ENCODE measurements at regions not wholly inside any gene's neighbourhood (a gene's known extent, or its start where the extent isn't known, plus 50 kb on each side); places are given as distances from the start of the nearest gene placed in this dataset.

DNA sequence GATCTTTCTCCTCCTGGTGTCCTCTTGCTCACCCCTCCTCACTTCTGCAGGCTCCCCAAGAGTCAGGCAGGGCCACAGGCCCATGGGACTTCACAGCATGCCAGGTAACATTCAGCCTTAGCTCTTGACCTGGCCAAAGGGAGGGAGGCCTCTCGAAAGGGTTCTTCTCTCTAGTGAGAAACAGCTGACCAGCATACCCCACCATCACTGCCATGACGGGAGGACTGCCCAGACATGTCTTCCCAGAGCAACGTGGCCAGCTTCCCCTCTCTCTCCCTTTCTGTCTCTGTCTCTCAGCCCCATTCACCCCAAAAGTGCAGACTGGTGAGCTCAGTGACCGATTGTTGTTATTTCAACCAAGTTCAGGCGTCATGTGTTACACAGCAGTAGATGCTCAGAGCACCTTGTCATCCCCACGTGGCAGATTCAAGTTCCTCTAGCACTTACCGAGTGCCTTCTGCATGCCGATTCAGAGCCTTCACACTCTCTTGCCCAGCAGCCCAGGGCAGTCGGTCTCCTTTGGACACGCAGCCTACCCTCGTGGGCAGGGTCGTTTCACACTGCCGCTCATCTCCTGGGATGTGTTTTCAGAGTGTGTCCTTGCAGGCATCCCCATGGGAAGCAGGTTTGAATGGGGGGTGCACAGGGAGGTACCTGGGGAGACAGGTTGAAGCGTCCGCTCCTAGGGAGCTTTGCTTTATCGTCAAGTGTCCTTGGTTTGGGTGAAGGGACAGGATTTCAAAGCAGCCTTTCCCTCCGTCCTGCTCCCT lies 259.9 kb downstream of the NDUFA10 start:
- H3K4me1 ChIP-seq (ENCODE audit: control insufficient read depth, insufficient read depth, low read length), result no peaks in the 10 kb centered on the region
- H3K4me3 ChIP-seq (ENCODE audit: low read depth, low read length), result no peak overlapping the region
- TF ChIP-seq ZFP37 (tag by site-specific recombination; IDR thresholded peaks at IDR 0.05), result no peak
- TF ChIP-seq ZNF626 (tag by site-specific recombination; IDR thresholded peaks at IDR 0.05), result no peak
- no peak for TF ChIP-seq MYNN (tag by site-specific recombination; IDR thresholded peaks at IDR 0.05; ENCODE audit: borderline replicate concordance)
- TF ChIP-seq ZNF19 (tag by site-specific recombination; IDR thresholded peaks at IDR 0.05; ENCODE audit: low read depth), result no peak
- no peak for TF ChIP-seq ZNF473 (tag by site-specific recombination; IDR thresholded peaks at IDR 0.05)
- no peak for TF ChIP-seq ZNF558 (tag by site-specific recombination; IDR thresholded peaks at IDR 0.05)
- TF ChIP-seq YY1 (tag by site-specific recombination; IDR thresholded peaks at IDR 0.05), result no peak
- no peak for TF ChIP-seq ZNF311 (tag by site-specific recombination; IDR thresholded peaks at IDR 0.05; ENCODE audit: borderline replicate concordance)
- TF ChIP-seq, protein P1, sequence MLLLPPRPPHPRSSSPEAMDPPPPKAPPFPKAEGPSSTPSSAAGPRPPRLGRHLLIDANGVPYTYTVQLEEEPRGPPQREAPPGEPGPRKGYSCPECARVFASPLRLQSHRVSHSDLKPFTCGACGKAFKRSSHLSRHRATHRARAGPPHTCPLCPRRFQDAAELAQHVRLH (tag by site-specific recombination; IDR thresholded peaks at IDR 0.05), result no peak
- TF ChIP-seq ZNF121 (tag by site-specific recombination; IDR thresholded peaks at IDR 0.05), result no peak
- no peak for TF ChIP-seq ZFP69B (tag by site-specific recombination; IDR thresholded peaks at IDR 0.05)
- TF ChIP-seq WT1 (tag by site-specific recombination; IDR thresholded peaks at IDR 0.05), result no peak
- no peak for TF ChIP-seq ZNF426 (tag by site-specific recombination; IDR thresholded peaks at IDR 0.05)
- TF ChIP-seq ZNF530 (tag by site-specific recombination; IDR thresholded peaks at IDR 0.05; ENCODE audit: low read depth), result no peak
- TF ChIP-seq, protein P2, sequence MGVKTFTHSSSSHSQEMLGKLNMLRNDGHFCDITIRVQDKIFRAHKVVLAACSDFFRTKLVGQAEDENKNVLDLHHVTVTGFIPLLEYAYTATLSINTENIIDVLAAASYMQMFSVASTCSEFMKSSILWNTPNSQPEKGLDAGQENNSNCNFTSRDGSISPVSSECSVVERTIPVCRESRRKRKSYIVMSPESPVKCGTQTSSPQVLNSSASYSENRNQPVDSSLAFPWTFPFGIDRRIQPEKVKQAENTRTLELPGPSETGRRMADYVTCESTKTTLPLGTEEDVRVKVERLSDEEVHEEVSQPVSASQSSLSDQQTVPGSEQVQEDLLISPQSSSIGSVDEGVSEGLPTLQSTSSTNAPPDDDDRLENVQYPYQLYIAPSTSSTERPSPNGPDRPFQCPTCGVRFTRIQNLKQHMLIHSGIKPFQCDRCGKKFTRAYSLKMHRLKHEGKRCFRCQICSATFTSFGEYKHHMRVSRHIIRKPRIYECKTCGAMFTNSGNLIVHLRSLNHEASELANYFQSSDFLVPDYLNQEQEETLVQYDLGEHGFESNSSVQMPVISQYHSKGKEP (tag by site-specific recombination; IDR thresholded peaks at IDR 0.05), result no peak
- TF ChIP-seq, protein P3, sequence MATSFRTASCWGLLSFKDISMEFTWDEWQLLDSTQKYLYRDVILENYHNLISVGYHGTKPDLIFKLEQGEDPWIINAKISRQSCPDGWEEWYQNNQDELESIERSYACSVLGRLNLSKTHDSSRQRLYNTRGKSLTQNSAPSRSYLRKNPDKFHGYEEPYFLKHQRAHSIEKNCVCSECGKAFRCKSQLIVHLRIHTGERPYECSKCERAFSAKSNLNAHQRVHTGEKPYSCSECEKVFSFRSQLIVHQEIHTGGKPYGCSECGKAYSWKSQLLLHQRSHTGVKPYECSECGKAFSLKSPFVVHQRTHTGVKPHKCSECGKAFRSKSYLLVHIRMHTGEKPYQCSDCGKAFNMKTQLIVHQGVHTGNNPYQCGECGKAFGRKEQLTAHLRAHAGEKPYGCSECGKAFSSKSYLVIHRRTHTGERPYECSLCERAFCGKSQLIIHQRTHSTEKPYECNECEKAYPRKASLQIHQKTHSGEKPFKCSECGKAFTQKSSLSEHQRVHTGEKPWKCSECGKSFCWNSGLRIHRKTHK (tag by site-specific recombination; IDR thresholded peaks at IDR 0.05), result no peak
- TF ChIP-seq ZBTB7A (tag by site-specific recombination; IDR thresholded peaks at IDR 0.05; ENCODE audit: low read depth), result no peak
- no peak for TF ChIP-seq TRIM28 (IDR thresholded peaks at IDR 0.05; ENCODE audit: borderline replicate concordance, low read length)
- no peak for TF ChIP-seq ZNF292 (tag by site-specific recombination; IDR thresholded peaks at IDR 0.05; ENCODE audit: borderline replicate concordance, low read depth)
- no peak for TF ChIP-seq ZNF843 (tag by site-specific recombination; IDR thresholded peaks at IDR 0.05)
- CTCF ChIA-PET, result no interaction called here
- POLR2A ChIA-PET, result no interaction called here
- no peaks in the 10 kb centered on the region for H3K36me3 ChIP-seq (ENCODE audit: control insufficient read depth in 2 of 2, insufficient read depth in 1 of 2, low read length in 2 of 2)
- no peak overlapping the region for H3K27ac ChIP-seq (ENCODE audit: extremely low read depth, low read depth, low read length)
- no peaks in the 10 kb centered on the region for H3K9me3 ChIP-seq (ENCODE audit: control insufficient read depth, insufficient read depth, low read depth, low read length)

DNA sequence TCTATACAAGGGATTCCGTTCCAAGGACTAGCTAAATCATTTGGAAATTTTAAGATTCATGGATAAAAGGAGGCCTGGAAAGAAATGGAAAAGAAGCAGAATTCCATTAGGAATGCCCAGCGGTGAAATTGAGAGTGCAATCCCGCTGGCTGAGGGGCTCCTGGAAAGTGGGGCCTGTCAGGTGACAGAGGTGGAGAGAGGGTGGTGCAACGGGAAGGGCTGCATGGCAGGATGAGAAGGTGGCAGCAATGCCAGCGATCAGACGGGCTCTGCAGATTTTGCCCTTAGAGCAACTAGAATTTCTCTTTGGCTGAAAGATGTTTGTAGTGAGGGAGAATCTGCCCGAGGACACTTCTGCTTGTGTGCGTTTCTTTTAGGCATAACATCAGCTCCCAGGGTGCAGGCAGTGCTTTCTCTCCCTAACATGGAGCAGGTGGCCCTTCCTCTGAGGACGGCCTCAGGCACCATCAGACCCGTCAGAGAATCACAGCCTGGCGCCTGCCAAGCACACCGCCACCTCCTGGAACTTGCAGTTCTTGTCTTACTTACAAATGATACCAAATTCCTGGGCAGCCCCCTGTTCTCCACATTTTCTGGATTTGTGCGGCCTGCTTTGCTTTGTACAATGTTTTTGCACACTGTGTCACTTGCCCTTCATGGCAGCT lies 261.6 kb downstream of the NDUFA10 start:
- Histone ChIP-seq H3K4me1 (ENCODE audit: control insufficient read depth, insufficient read depth, low read length) (no peaks in the 10 kb centered on the region), H3K4me3 (ENCODE audit: low read depth, low read length) (no peak overlapping the region), H3K9me3 (ENCODE audit: control insufficient read depth, insufficient read depth, low read depth, low read length) (no peaks in the 10 kb centered on the region), H3K27ac (ENCODE audit: extremely low read depth, low read depth, low read length) (no peak overlapping the region), H3K36me3 (ENCODE audit: control insufficient read depth in 2 of 2, insufficient read depth in 1 of 2, low read length in 2 of 2) (no peaks in the 10 kb centered on the region)
- CTCF ChIA-PET, result interaction anchor here (0.7 kb wide), 3 partner anchors 10 to 619 kb away, joined by 3 to 4 read pairs (median 3); no protein-coding TSS in a partner anchor
- POLR2A ChIA-PET, result interaction anchor here (0.6 kb wide), 1 partner anchor 16 kb away, joined by 5 read pairs; no protein-coding TSS in a partner anchor
- TF ChIP-seq, protein P4, sequence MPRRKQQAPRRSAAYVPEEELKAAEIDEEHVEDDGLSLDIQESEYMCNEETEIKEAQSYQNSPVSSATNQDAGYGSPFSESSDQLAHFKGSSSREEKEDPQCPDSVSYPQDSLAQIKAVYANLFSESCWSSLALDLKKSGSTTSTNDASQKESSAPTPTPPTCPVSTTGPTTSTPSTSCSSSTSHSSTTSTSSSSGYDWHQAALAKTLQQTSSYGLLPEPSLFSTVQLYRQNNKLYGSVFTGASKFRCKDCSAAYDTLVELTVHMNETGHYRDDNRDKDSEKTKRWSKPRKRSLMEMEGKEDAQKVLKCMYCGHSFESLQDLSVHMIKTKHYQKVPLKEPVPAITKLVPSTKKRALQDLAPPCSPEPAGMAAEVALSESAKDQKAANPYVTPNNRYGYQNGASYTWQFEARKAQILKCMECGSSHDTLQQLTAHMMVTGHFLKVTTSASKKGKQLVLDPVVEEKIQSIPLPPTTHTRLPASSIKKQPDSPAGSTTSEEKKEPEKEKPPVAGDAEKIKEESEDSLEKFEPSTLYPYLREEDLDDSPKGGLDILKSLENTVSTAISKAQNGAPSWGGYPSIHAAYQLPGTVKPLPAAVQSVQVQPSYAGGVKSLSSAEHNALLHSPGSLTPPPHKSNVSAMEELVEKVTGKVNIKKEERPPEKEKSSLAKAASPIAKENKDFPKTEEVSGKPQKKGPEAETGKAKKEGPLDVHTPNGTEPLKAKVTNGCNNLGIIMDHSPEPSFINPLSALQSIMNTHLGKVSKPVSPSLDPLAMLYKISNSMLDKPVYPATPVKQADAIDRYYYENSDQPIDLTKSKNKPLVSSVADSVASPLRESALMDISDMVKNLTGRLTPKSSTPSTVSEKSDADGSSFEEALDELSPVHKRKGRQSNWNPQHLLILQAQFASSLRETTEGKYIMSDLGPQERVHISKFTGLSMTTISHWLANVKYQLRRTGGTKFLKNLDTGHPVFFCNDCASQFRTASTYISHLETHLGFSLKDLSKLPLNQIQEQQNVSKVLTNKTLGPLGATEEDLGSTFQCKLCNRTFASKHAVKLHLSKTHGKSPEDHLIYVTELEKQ (tag by site-specific recombination; IDR thresholded peaks at IDR 0.05; ENCODE audit: borderline replicate concordance), result no peak
- TF ChIP-seq, protein P5, sequence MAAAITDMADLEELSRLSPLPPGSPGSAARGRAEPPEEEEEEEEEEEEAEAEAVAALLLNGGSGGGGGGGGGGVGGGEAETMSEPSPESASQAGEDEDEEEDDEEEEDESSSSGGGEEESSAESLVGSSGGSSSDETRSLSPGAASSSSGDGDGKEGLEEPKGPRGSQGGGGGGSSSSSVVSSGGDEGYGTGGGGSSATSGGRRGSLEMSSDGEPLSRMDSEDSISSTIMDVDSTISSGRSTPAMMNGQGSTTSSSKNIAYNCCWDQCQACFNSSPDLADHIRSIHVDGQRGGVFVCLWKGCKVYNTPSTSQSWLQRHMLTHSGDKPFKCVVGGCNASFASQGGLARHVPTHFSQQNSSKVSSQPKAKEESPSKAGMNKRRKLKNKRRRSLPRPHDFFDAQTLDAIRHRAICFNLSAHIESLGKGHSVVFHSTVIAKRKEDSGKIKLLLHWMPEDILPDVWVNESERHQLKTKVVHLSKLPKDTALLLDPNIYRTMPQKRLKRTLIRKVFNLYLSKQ (tag by site-specific recombination; IDR thresholded peaks at IDR 0.05; ENCODE audit: borderline replicate concordance), result no peak
- no peak for TF ChIP-seq SALL2 (tag by site-specific recombination; IDR thresholded peaks at IDR 0.05; ENCODE audit: borderline replicate concordance)
- TF ChIP-seq ZNF114 (tag by site-specific recombination; IDR thresholded peaks at IDR 0.05), result no peak
- no peak for TF ChIP-seq ZBTB21 (tag by site-specific recombination; IDR thresholded peaks at IDR 0.05)
- TF ChIP-seq ZNF776 (tag by site-specific recombination; IDR thresholded peaks at IDR 0.05; ENCODE audit: borderline replicate concordance), result no peak
- TF ChIP-seq ZNF324 (tag by site-specific recombination; IDR thresholded peaks at IDR 0.05), result no peak

Measured in HEK293 (cell line).